HL-60/S4 (cell line): ENCODE measurements at regions not wholly inside any gene's neighbourhood (a gene's known extent, or its start where the extent isn't known, plus 50 kb on each side); places are given as distances from the start of the nearest gene placed in this dataset.
"Not testable (repeated sequence)": the region's sequence is repeated elsewhere in the genome, so short reads cannot be mapped to it uniquely, and the experiment has no call there.

ENCODE experiments used
- in situ Hi-C: fragments of 300-500 bp; cut with MboI; formaldehyde crosslinking; loops from 2 replicates; pipeline ENCODE4 v1.14.3; 2022; ENCODE audit warnings: low sequenced_read_pairs

GRCh38 chr4:123624959-123625358 is 228.4 kb downstream of the SPRY1 start:
- in situ Hi-C loops = no loop called here

GRCh38 chr4:123628288-123628687 is 231.7 kb downstream of the SPRY1 start:
- in situ Hi-C loops = no loop called here

- in situ Hi-C loops = no loop called here
Measured at GRCh38 chr4:123631786-123632692, 235.4 kb downstream of the SPRY1 start.

GRCh38 chr4:123632693-123633030 is 236.1 kb downstream of the SPRY1 start:
- in situ Hi-C loops = no loop called here

GRCh38 chr4:123638834-123639233 is 242.2 kb downstream of the SPRY1 start:
- in situ Hi-C loops = no loop called here

- in situ Hi-C loops = no loop called here
Measured at GRCh38 chr4:123640271-123640670, 243.7 kb downstream of the SPRY1 start.

GRCh38 chr4:123640824-123641223 is 244.2 kb downstream of the SPRY1 start:
- in situ Hi-C loops = no loop called here

GRCh38 chr4:123643691-123644090 is 247.1 kb downstream of the SPRY1 start:
- in situ Hi-C loops = no loop called here

- in situ Hi-C loops = no loop called here
Measured at GRCh38 chr4:123649250-123649644, 252.7 kb downstream of the SPRY1 start.

GRCh38 chr4:123649645-123650391 is 253.2 kb downstream of the SPRY1 start:
- in situ Hi-C loops = no loop called here

- in situ Hi-C loops = no loop called here
Measured at GRCh38 chr4:123651066-123651465, 254.5 kb downstream of the SPRY1 start.

- in situ Hi-C loops = no loop called here
Measured at GRCh38 chr4:123651536-123652180, 255.1 kb downstream of the SPRY1 start.

- in situ Hi-C loops = no loop called here
Measured at GRCh38 chr4:123652476-123652875, 255.9 kb downstream of the SPRY1 start.

GRCh38 chr4:123653236-123653635 is 256.6 kb downstream of the SPRY1 start:
- in situ Hi-C loops = no loop called here

GRCh38 chr4:123656746-123657294 is 260.2 kb downstream of the SPRY1 start:
- in situ Hi-C loops = not testable (repeated sequence)

GRCh38 chr4:123657606-123658005 is 261.0 kb downstream of the SPRY1 start:
- in situ Hi-C loops = not testable (repeated sequence)

- in situ Hi-C loops = no loop called here
Measured at GRCh38 chr4:123659262-123659661, 262.7 kb downstream of the SPRY1 start.

- in situ Hi-C loops = loop anchor here (10.0 kb wide), 2 partner anchors 265 to 545 kb away; partner anchors contain the start of gene SPRY1
Measured at GRCh38 chr4:123659730-123660129, 263.1 kb downstream of the SPRY1 start.

GRCh38 chr4:123661080-123661737 is 264.6 kb downstream of the SPRY1 start:
- in situ Hi-C loops = loop anchor here (10.0 kb wide), 2 partner anchors 266 to 546 kb away; partner anchors contain the start of gene SPRY1

GRCh38 chr4:123662827-123663226 is 266.2 kb downstream of the SPRY1 start:
- in situ Hi-C loops = loop anchor here (10.0 kb wide), 2 partner anchors 268 to 548 kb away; partner anchors contain the start of gene SPRY1
